Stimulated activated CD4-positive, alpha-beta T cell treated with anti-CD3 and anti-CD28 coated beads, Interleukin-15, amount 100 ng/mL, for 48 hours (primary cell): ENCODE measurements at regions not wholly inside any gene's neighbourhood (a gene's known extent, or its start where the extent isn't known, plus 50 kb on each side); places are given as distances from the start of the nearest gene placed in this dataset.
"Not testable (repeated sequence)": the region's sequence is repeated elsewhere in the genome, so short reads cannot be mapped to it uniquely, and the experiment has no call there.

Experiments
- DNase-seq, 2 donors: peaks; one replicate each; pipeline ENCODE4 v3.0.0-alpha.2; 2020; ENCODE audit warnings: low read depth in 2 of 2

DNA sequence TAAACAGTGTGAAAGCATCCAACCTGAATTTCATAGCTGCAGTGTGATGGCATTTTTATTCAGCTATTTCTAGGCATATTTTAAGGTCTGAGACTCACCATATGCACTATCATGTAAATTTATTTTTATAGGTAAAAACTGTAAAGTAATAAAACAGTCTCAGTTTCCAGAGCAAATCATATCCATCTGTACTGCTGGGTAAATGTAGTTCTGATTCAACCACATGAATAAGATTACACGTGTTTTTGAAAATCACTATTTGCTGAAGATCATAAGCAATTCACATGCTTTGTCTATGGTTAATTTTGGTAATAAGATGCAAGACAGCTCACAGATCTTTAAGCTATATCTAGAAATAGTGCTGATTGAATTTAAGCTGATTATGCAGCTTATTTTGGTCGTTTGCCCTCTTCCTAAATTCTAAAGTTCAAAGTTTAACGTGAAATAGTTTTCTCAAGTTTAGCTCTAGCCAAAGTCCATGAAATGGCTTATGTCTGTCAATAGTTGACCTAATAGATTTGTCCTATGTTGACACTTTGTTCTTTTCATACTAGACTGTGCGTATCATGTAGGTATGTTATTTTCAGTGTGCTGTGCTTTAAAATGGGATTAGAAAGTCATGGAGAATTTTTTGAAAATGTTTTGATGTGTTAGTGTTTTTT, 489.0 kb downstream of the USP25 start:
- DNase-seq = no peak

DNA sequence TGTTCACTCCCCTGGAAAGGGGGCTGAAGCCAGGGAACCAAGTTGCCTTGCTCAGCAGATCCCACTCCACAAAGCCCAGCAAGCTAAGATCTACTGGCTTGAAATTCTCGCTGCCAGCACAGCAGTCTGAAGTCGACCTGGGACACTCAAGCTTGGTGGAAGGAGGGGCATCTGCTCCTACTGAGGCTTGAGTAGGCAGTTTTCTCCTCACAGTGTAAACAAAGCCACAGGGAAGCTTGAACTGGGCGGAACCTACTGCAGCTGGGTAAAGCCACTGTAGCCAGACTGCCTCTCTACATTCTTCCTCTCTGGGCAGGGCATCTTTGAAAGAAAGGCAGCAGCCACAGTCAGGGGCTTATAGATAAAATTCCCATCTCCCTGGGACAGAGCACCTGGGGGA, 495.0 kb downstream of the USP25 start:
- not testable (repeated sequence) for DNase-seq

- DNase-seq = no peak
Measured at GRCh38 chr21:16239659-16240265, 510.0 kb downstream of the USP25 start.

- DNase-seq = no peak
Measured at GRCh38 chr21:16241016-16241415, 511.2 kb downstream of the USP25 start.

DNA sequence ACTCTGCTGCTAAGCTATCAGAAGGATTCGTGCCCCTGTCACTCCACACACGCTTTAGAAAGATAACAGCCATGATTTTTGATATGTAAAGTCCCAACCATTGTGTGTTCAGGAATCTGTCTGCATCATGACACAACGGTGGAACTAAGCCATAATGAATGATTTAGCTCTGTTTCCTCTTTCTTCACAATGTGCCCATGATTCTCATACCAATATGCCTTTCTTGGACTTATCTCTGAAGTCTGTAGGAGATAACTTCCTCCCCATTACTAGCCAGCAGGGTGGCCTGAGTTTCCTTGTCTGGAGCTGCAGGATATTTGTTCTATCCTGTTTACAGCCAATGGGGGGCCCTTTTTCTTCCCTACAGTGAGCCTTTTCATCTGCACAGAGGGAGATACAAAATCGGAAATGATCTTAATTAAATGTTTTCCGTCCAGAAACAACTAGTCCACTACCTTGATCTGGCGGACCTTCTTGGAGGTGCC, 511.7 kb downstream of the USP25 start:
- no peak for DNase-seq

GRCh38 chr21:16243396-16243795, 513.6 kb downstream of the USP25 start:
- no peak for DNase-seq

GRCh38 chr21:16248705-16249104, 518.9 kb downstream of the USP25 start:
- no peak for DNase-seq

GRCh38 chr21:16250273-16250672, 520.5 kb downstream of the USP25 start:
- no peak for DNase-seq

DNA sequence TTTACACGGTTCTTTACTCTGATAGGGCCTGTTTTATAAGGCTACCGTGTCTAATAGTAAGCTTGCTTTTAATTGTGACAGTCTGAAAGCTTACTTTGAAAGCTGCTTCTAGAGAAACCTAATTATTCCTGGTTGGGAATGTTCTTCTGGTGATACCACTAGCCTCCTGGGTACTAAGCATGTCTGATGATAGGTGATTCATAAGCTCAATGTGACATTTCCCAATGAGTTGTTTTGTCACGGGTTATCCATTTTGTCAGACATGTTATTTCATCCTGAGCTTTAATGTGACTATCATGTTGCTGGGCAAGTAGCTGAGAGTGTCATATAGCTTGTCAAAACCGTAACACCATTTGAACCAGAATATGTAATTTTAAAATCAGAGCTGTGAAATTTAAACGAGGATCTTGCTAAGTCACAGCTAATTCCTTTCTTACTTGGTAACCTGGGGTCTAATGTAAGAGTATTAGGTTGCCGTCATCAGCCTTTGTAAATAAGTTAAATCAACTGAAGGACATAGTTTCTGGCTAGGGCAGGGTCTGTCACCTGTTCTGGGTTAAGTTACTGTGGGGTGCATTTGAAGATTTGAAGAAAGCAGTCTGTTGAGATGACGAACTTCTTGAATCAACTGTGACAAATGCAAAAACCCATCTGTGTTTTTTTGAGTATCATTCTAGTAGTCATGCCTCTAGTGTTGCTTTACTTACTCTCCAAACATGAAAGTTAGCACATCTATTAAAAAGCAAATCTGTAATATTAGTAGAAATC, 529.2 kb downstream of the USP25 start:
- no peak for DNase-seq

DNA sequence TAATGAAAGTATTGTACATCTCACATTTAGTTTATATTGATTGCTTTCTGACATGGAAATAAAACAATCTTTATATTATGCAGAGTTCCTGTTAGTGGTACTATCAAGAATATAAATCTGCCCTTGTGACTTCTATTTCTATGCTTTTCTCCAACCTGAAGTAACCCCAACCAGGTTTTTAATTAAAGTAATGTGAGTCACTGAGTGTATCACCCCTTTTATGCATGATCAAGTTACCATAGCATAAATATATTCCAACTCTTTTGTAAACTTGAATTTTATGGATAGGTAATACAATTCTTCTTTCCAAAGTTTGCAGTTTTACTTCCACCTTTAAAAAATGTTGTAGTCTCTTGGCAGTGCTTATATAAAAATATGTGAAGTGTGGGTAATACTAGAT, 532.3 kb downstream of the USP25 start:
- DNase-seq = no peak

DNA sequence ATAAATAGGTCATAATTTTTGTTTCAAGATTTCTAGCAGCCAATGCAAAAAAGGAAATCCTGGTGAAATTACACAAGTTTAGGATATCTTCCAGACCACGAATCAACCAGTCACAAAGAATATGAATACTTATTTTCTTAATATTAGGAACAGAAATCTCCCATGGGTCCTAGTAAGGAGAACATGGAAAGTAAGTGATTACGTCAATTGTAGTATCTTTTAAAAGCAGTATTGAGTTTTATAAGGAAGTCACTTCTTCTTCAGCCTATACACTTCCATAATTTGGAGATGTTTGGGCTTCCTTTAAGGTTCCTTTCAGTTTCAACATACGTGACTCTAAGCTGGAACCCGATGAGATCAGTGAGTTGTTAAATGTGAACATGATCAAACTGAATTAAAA, 534.5 kb downstream of the USP25 start:
- DNase-seq = no peak

- no peak for DNase-seq
Measured at GRCh38 chr21:16269476-16269875, 539.7 kb downstream of the USP25 start.

DNA sequence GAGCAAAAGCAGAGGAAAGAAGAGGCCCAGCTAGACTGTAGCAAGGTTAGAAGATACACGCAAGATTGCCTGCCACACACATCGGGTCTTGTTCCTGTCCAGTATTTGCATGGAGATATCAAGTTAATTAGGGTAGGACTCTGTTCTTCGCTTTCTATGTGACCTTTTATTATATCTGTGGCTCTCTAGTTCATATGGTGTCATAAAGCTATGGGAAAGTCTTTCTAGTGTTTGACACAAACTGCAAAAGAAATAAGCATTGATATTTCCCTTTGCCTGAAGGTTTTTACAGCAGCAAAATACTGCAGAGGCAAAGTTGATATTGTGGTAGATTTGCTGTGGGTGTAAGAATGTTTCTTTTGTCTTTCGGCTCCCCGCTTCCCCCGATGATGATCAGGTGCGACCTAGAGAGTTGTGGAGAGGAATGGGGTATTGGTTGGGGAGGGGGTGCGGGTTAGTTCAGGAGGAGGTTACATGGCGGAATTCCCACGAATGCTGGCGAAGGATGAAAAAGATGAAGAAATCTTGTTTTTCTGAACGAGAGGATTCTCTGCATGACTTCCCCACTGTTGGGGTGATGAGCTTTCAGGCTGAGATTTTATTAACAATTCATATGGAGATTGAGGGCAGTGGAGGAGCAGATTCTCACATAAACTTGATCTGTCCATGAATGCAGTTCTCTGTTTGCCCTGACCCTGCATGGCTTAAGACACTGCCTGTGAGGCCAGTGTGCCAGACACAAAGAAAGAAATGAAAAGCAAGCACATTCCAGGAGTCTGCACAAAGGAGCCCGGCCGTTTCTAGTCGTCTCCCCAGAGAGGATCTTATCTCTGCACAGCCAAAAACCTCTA, 550.2 kb downstream of the USP25 start:
- no peak for DNase-seq

- DNase-seq = no peak
Measured at GRCh38 chr21:16280686-16281091, 550.9 kb downstream of the USP25 start.

- DNase-seq = no peak
Measured at GRCh38 chr21:16283516-16283915, 553.7 kb downstream of the USP25 start.

DNA sequence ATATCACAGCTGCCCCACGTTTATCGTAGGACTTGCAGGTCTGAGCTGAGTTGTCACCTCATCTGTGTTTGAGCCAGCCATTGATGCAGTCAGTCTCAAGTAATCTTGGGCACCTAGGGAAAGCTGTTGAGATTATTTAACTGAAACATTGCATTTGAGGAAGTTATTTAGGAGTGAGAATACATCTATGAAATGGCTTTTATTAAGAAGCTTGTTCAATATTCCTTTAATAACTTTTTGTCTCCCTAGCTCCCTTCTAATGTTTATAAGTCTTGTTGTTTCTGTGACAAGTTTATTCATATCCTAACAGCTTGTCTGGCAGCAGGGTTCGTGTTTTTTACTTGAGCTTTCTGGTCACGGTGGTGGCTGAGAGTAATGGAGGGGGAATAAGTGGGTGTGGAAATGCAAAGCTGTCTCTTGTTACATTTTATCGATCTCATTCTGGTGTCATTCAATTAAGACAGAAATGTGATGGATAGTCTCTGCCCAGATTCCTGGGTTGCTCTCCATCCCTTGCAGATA, 555.9 kb downstream of the USP25 start:
- no peak for DNase-seq

DNA sequence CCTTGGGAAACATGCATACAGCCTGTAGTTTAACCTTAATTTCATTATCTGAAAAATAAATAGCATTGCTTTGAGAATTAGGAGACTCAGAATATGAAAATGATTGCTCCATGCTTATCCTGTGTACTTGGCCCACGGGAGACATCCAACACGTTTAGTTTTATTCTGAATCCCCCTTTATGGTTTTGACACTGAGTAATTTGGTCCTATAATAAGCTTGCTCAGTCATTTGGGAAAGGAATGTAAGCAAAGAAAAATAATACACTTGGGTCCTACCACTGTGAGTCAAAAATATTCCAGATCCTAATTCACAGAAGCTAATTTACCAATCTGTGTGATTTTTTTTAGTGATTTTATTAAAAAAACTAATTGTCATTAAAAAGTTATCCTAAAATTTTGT, 557.3 kb downstream of the USP25 start:
- DNase-seq = no peak

GRCh38 chr21:16291296-16291695, 561.5 kb downstream of the USP25 start:
- no peak for DNase-seq

DNA sequence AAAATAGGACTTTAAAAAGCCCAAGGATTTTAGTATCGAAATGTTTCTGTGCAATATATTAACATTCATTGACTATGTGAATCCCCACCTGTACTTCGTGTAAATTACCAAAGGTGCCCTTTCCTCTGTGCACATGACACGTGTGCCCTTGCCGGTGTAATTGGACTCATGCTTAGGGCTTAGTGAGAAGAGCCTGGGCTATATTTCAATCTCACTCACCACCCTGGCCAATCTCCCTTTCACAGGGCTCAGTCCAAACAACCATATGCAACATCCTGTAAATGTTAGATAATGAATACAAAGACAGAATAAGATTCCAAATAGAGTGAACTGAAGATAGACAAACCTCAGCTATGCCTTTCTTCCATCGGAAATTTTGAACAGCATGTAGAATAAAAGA, 564.3 kb downstream of the USP25 start:
- no peak for DNase-seq

- DNase-seq = no peak
Measured at GRCh38 chr21:16302851-16303282, 573.1 kb downstream of the USP25 start.

- DNase-seq = no peak
Measured at GRCh38 chr21:16304174-16305095, 574.7 kb downstream of the USP25 start.
